ENCODE measurements at regions not wholly inside any gene's neighbourhood (a gene's known extent, or its start where the extent isn't known, plus 50 kb on each side); places are given as distances from the start of the nearest gene placed in this dataset.

GRCh38 chr1:37085393-37085792 is 51.1 kb upstream of the GRIK3 start:
- DNase-seq (ENCODE audit: low spot score) (no peak), FAIRE-seq (no peak)

DNA sequence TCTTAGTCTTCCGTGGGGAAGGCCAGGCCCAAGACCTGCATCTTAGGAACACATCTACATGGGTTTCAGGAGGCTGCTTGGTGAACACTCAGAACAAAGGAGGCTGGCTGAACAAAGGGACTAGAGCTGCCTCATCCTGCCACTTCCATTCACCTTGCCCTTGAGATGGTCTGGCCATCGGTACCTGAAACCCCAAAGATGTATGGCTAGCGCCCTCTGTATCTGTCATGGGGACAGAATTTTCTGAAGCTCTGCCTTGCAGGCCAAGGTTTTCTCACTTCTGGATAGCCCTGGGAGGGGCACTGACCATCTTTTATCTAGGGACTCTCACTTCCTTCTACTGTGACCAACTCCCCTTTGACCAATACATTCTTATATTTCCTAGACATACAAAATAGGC is 55.4 kb upstream of the GRIK3 start:
- no peak for FAIRE-seq
- DNase-seq (ENCODE audit: low spot score): no peak

- no peak for DNase-seq (ENCODE audit: low spot score)
- FAIRE-seq: no peak
Observed at GRCh38 chr1:37090671-37091070, 56.4 kb upstream of the GRIK3 start.

DNA sequence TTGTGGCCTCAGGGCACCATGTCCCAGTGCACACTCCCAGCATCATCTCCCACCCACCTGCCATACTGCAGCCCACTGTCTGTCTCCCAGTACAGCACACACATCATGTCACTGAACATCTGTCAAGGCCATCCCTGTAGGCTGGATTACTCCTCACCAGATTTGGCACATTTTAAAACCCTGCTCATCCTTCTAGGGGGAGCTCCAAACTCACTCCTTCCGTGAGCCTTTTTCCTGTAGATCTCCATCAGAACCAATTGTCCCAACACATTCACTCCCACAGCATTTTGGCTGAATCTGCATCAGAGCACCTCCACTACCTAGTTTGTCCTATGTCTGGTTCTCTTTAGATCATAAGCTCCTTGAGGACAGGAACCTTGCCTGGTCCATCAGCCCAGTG is 58.6 kb upstream of the GRIK3 start:
- FAIRE-seq: no peak
- no peak for DNase-seq (ENCODE audit: low spot score)

- no peak for DNase-seq (ENCODE audit: low spot score)
- FAIRE-seq: no peak
Observed at GRCh38 chr1:37094302-37094701, 60.0 kb upstream of the GRIK3 start.

GRCh38 chr1:37096523-37096922 is 62.2 kb upstream of the GRIK3 start:
- DNase-seq (ENCODE audit: low spot score): no peak
- FAIRE-seq: no peak

DNA sequence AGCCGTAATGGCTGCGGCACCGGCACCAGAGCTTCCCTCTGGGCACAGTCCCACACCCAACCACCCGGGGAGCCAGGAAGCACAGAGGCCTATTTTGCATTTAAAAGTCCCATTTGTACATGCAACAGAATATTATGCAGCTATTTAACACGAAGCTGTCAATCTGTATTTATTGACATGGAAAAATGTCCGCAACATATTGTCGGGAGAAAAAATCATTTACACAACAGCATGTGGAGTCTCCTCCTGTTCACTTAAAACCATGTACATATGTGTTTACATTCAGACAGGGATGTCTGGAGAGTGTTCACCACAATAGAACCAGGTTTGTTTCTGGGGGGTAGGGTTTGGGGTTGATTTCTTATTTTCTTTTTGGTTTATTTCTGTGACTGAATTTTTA is 63.4 kb upstream of the GRIK3 start:
- DNase-seq (ENCODE audit: low spot score) (no peak), FAIRE-seq (no peak)

- FAIRE-seq: no peak
- DNase-seq (ENCODE audit: low spot score): no peak
Observed at GRCh38 chr1:37098237-37098636, 63.9 kb upstream of the GRIK3 start.

DNA sequence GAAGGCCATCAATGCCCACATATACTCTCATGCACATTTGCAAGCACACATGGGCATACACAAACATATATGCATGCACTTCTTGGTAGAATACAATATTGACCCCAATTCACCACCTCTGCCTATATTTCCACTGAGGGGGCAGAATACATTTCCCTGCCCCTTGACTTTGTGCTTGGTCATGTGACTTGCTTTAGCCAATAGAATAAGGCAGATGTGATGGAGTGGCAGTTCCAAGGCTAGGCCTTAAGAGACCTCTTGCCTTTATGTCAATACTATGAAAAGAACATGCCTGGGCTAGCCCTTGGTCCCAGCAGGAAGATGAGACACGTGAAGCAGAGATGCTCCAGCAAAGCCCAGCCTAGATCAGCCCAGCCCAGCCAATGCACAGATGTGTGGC is 66.0 kb upstream of the GRIK3 start:
- no peak for FAIRE-seq
- DNase-seq (ENCODE audit: low spot score): no peak

- FAIRE-seq (no peak), DNase-seq (ENCODE audit: low spot score) (no peak)
Observed at GRCh38 chr1:37102656-37103382, 68.5 kb upstream of the GRIK3 start.

- no peak for FAIRE-seq
Observed at GRCh38 chr1:37105911-37106310, 71.6 kb upstream of the GRIK3 start.

DNA sequence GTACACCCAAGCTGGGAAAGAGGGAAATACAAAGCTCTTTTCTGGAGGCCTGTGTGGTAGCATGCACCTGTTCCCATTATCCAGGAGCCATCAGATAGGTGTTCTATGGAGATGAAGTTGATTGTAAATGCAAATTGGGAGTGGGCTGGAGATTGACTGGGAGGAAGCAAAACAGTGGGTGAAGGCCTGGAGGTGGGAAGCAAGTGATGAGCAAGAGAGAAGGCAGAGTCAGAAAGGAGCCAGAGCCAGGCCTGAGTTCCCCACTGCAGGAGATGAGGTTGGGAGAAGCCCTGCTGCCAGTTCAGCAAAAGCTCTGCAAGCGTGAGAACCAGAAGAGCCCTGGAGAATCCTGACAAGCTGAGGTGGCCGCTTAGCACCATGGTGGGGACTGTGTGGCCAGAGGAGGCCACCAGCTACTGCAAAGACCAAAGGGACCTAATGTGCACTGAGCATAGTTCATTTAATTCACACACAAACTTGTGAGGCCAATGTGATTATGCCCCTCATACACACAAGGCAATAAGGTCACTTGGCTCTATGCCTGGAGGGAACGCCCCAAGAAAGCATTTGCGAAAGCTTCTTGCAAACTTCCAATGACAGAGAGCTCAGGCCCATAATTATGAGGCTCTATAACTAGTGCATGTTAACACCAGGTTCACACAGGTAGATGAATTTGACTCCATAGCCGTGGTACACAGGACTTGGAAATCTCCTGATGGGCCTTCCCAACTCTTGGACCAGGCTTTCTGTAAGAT is 73.0 kb upstream of the GRIK3 start:
- no peak for DNase-seq (ENCODE audit: low spot score)
- FAIRE-seq: no peak

More at GRCh38 chr1:37105911-37106310, 71.6 kb upstream of the GRIK3 start:
- DNase-seq (ENCODE audit: low spot score): no peak

DNA sequence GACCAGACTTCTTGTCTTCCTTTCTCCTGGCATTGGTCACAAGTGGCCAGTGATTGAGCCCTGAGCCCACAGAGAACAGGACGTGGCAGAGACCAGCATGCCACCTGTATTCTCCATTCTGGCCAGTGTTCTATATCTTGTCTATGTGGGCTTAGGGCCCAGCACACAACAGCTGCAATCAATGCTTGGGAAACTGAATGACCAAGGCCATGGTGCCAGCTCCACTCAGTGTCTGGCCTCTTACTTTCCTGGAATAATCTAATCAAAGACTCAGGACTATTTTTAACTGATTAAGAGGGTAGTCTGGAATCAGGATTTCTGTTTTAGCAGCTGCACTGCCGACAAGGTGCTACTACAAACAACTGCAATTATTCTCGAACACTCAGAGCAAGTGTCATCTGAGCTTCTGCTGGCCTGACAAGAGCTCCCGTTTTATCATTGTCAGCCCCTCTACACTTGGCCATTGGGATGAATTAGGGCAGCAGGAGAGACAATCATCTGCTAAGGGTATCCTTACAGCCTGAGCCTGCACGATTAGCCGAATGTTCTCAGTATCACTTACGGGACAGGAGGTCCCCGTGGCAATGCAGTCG is 74.4 kb upstream of the GRIK3 start:
- no peak for FAIRE-seq
- no peak for DNase-seq (ENCODE audit: low spot score)

DNA sequence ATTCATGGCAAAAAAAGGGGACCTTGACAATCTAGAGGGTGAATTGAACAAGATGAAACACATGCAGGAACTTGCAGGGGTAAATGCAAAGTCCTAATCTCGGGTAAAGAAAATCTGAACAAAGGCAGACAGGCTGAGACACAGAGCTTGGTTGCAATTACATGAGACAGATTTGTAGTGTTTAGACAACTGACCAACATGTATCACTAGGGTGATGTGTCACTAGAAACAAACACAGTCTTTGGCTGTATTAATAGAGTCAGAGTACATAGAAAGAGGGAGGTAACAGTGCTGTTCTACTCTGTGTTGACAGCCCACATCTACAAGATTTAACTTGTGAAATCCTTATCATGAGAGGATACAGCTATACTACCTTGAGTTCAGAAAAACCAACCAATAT is 78.1 kb upstream of the GRIK3 start:
- no peak for DNase-seq (ENCODE audit: low spot score)
- no peak for FAIRE-seq

GRCh38 chr1:37113285-37113997 is 79.1 kb upstream of the GRIK3 start:
- no peak for FAIRE-seq
- no peak for DNase-seq (ENCODE audit: low spot score)

GRCh38 chr1:37118790-37119189 is 84.5 kb upstream of the GRIK3 start:
- FAIRE-seq (no peak), DNase-seq (ENCODE audit: low spot score) (no peak)

GRCh38 chr1:37120279-37120678 is 86.0 kb upstream of the GRIK3 start:
- DNase-seq (ENCODE audit: low spot score): no peak
- no peak for FAIRE-seq

DNA sequence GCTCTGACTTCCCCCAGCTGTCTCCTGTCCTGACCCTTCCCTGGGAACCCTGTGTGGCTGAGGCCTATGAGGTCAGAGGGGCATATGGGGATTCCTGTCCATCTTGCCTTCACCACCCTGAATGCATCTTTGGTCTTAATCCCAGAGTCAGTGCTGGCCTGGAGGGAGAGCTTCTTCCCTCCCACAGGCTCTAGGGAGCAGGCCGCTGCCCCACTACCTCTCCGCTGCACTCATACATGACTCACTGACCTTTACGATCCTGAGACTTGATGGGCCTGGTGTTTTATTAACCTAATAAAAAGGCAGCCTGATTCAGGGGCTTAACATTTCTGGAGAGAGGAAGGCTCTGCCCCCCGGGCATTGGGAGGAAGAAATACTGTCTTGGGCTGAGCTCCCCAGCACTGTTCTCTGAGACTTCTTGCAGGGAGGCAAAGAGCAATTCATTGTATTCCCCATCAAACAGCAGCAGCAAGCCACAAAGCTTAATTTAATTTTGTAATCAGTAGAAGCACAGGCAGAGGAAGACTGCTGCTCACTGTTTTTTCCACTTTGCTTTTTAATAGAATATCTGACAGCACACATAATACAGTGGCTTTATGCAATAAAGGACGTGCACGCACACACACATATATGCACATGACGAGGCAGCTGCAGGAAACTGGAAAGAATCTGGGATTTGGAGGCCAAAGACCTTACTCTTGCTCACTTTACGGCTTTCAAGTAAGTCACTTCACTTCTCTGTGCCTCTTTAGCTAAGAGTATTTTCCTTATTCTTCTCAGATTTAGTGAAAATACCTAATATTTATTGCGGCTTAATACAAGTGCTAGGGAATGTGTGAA is 89.2 kb upstream of the GRIK3 start:
- no peak for FAIRE-seq

GRCh38 chr1:37124501-37124900 is 90.2 kb upstream of the GRIK3 start:
- no peak for DNase-seq (ENCODE audit: low spot score)
- FAIRE-seq: no peak

More for the DNA sequence above, 89.2 kb upstream of the GRIK3 start:
- no peak for DNase-seq (ENCODE audit: low spot score)

DNA sequence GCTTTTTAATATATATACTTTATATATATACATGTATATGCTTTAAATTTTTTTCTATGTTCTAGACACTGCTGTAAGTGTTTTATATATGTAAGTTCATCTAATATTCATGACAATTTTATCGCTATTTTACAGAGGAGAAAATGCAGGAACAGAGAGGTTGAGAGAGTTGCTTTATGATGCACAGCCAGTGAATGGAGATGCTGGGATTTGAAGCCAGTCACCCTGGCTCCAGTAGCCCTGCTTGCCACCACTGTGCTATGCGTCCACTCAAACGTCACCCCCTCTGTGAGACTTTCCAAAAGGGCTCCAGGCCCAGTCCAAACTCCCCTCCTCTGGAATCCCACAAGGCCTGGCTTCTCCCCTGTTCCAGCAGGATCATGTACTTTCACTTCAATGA is 91.0 kb upstream of the GRIK3 start:
- DNase-seq (ENCODE audit: low spot score) (no peak), FAIRE-seq (no peak)

GRCh38 chr1:37127254-37127748 is 93.0 kb upstream of the GRIK3 start:
- DNase-seq (ENCODE audit: low spot score) (no peak), FAIRE-seq (no peak)
